Limb (tissue), 2 donors: ENCODE measurements at regions not wholly inside any gene's neighbourhood (a gene's known extent, or its start where the extent isn't known, plus 50 kb on each side); places are given as distances from the start of the nearest gene placed in this dataset.
A peak's percentile ranks its signal among the peaks of the same experiment; 100 is the strongest.
"Not testable (repeated sequence)": the region's sequence is repeated elsewhere in the genome, so short reads cannot be mapped to it uniquely, and the experiment has no call there.

ENCODE experiments used
- DNase-seq, 2 donors: peaks; one replicate each; pipeline ENCODE4 v3.0.0-alpha.2; 2016; ENCODE audit errors: extremely low spot score in 2 of 2

- no peak for DNase-seq
These were observed 463.2 kb upstream of the ZEB2 start for GRCh38 chr2:144983107-144983506.

- no peak for DNase-seq
These were observed 462.6 kb upstream of the ZEB2 start for GRCh38 chr2:144982481-144982880.

- DNase-seq, result no peak
These were observed 456.0 kb upstream of the ZEB2 start for GRCh38 chr2:144975881-144976280.

- DNase-seq, result no peak
These were observed 452.8 kb upstream of the ZEB2 start for GRCh38 chr2:144972676-144973075.

- DNase-seq, result no peak
These were observed 451.9 kb upstream of the ZEB2 start for GRCh38 chr2:144971786-144972335.

- not testable (repeated sequence) for DNase-seq
These were observed 450.5 kb upstream of the ZEB2 start for GRCh38 chr2:144970410-144970809.

GRCh38 chr2:144969564-144969963 is 449.6 kb upstream of the ZEB2 start:
- not testable (repeated sequence) for DNase-seq

GRCh38 chr2:144967961-144968360 is 448.0 kb upstream of the ZEB2 start:
- DNase-seq, result no peak

- no peak for DNase-seq
These were observed 445.3 kb upstream of the ZEB2 start for GRCh38 chr2:144965172-144965571.

- DNase-seq, result no peak
These were observed 443.1 kb upstream of the ZEB2 start for GRCh38 chr2:144963031-144963430.

GRCh38 chr2:144959416-144959815 is 439.5 kb upstream of the ZEB2 start:
- DNase-seq, result no peak

- DNase-seq, result no peak
These were observed 431.1 kb upstream of the ZEB2 start for GRCh38 chr2:144950899-144951560.

GRCh38 chr2:144948205-144948855 is 428.4 kb upstream of the ZEB2 start:
- DNase-seq, result no peak

GRCh38 chr2:144947709-144948037 is 427.8 kb upstream of the ZEB2 start:
- DNase-seq, result no peak

- DNase-seq, result no peak
These were observed 426.3 kb upstream of the ZEB2 start for GRCh38 chr2:144946263-144946662.

- DNase-seq, result no peak
These were observed 424.8 kb upstream of the ZEB2 start for GRCh38 chr2:144944546-144945220.

GRCh38 chr2:144943986-144944385 is 424.1 kb upstream of the ZEB2 start:
- DNase-seq, result peak in 1 of 2 donors; percentile 48

GRCh38 chr2:144943293-144943941 is 423.5 kb upstream of the ZEB2 start:
- no peak for DNase-seq

GRCh38 chr2:144942516-144943256 is 422.8 kb upstream of the ZEB2 start:
- no peak for DNase-seq

- DNase-seq, result no peak
These were observed 422.0 kb upstream of the ZEB2 start for GRCh38 chr2:144941743-144942488.

- DNase-seq, result no peak
These were observed 419.7 kb upstream of the ZEB2 start for GRCh38 chr2:144939590-144939989.
